Vagina (tissue), 2 donors: ENCODE measurements at regions not wholly inside any gene's neighbourhood (a gene's known extent, or its start where the extent isn't known, plus 50 kb on each side); places are given as distances from the start of the nearest gene placed in this dataset.

Experiments
- DNase-seq, 2 donors: peaks; one replicate each; pipeline ENCODE4 v3.0.0-alpha.2; 2017; ENCODE audit errors: extremely low spot score in 2 of 2
- H3K27ac ChIP-seq: fragments of 200-600 bp; sonication (generic); one replicate; pipeline ENCODE4 v1.5.1; 2019
- H3K27me3 ChIP-seq: fragments of 200-600 bp; sonication (generic); one replicate; pipeline ENCODE4 v1.5.1; 2019
- H3K36me3 ChIP-seq, 2 donors: fragments of 200-600 bp; sonication (generic); one replicate each; pipeline ENCODE4 v1.5.1; 2017 to 2019
- H3K4me1 ChIP-seq: fragments of 200-600 bp; sonication (generic); one replicate; pipeline ENCODE4 v1.5.1; 2019
- H3K4me3 ChIP-seq, 2 donors: fragments of 200-600 bp; sonication (generic); 1 replicate in 1 of 2; 2 replicates in 1 of 2; pipeline ENCODE4 v1.5.1; 2016 to 2019
- H3K9me3 ChIP-seq: fragments of 200-600 bp; sonication (generic); one replicate; pipeline ENCODE4 v1.5.1; 2019
- POLR2A ChIP-seq, 2 donors: fragments of 450-650 bp; IDR thresholded peaks; one replicate each; pipeline ENCODE4 v1.6.1; 2017; ENCODE audit warnings: antibody characterized with exemption in 2 of 2, mild to moderate bottlenecking in 2 of 2, moderate library complexity in 2 of 2
- POLR2AphosphoS5 ChIP-seq, 2 donors: sonication (generic); formaldehyde crosslinking; IDR thresholded peaks; one replicate each; pipeline ENCODE4 v1.9.0; 2017; ENCODE audit warnings: antibody characterized with exemption in 2 of 2, mild to moderate bottlenecking in 2 of 2, low read depth in 1 of 2; ENCODE audit not compliant: insufficient read depth in 1 of 2
- intact Hi-C: fragments of 100-400 bp; cut with DNase I; formaldehyde crosslinking; loops from one replicate; pipeline ENCODE4 v1.15.1; 2023
- TF ChIP-seq, protein P1 (sequence below), 3 experiments: fragments of 450-650 bp in 2 of 3; fragments of 200-600 bp in 1 of 3; sonication (generic) in 1 of 3; IDR thresholded peaks; one replicate each; pipeline ENCODE4 v1.5.1; 2017 to 2019; ENCODE audit warnings: antibody characterized with exemption in 3 of 3, mild to moderate bottlenecking in 2 of 3, moderate library complexity in 2 of 3

DNA sequence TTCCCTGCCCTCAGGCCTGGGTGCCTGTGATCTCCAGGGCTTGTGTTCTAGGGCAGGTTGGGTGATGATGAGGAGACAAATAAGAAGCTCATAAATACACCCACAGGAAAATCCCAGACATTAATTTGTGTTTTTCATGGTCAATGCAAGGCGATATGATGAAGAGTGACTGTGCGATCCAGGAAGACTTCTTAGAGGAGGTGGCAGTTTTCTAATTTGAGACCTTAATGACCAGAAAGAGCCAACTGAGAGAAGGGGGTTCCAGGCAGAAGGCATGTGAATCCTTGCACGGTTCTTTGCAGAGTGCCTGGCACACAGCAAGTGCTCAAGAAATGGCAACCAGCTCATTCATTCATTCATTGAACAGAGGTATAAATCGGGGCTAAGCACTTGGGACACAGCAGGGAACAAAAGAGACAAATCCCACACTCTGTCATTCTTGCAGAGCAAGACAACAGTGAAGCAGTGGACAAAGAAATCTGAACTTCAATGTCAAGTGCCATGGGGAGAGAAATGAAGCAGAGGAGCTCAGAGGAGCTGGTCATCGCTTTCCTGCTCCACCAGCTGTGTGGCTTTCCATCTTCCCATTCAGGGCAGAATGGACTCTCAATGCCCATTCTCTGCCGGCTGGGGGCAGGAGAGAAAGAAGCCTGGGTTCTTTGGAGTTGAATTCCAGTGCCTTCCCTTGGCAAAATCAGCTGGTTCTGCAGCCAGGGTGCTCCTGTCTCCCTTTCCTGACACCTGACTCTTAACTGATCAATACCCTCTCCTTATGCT is 128.3 kb downstream of the AACS start:
- Histone ChIP-seq H3K4me1 (peaks cover 2% of the 10 kb centered on the region), H3K9me3 (no peaks in the 10 kb centered on the region), H3K4me3 (no peak overlapping the region), H3K27me3 (peaks cover 10% of the 10 kb centered on the region), H3K36me3 (no peaks in the 10 kb centered on the region), H3K27ac (no peak overlapping the region)
- TF ChIP-seq POLR2A (IDR thresholded peaks at IDR 0.05) (no peak), POLR2AphosphoS5 (IDR thresholded peaks at IDR 0.05; ENCODE audit: insufficient read depth in 1 of 2, low read depth in 1 of 2) (no peak)
- TF ChIP-seq, protein P1, sequence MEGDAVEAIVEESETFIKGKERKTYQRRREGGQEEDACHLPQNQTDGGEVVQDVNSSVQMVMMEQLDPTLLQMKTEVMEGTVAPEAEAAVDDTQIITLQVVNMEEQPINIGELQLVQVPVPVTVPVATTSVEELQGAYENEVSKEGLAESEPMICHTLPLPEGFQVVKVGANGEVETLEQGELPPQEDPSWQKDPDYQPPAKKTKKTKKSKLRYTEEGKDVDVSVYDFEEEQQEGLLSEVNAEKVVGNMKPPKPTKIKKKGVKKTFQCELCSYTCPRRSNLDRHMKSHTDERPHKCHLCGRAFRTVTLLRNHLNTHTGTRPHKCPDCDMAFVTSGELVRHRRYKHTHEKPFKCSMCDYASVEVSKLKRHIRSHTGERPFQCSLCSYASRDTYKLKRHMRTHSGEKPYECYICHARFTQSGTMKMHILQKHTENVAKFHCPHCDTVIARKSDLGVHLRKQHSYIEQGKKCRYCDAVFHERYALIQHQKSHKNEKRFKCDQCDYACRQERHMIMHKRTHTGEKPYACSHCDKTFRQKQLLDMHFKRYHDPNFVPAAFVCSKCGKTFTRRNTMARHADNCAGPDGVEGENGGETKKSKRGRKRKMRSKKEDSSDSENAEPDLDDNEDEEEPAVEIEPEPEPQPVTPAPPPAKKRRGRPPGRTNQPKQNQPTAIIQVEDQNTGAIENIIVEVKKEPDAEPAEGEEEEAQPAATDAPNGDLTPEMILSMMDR (IDR thresholded peaks at IDR 0.05), result no peak
- DNase-seq, result no peak
- intact Hi-C loops, result no loop called here

DNA sequence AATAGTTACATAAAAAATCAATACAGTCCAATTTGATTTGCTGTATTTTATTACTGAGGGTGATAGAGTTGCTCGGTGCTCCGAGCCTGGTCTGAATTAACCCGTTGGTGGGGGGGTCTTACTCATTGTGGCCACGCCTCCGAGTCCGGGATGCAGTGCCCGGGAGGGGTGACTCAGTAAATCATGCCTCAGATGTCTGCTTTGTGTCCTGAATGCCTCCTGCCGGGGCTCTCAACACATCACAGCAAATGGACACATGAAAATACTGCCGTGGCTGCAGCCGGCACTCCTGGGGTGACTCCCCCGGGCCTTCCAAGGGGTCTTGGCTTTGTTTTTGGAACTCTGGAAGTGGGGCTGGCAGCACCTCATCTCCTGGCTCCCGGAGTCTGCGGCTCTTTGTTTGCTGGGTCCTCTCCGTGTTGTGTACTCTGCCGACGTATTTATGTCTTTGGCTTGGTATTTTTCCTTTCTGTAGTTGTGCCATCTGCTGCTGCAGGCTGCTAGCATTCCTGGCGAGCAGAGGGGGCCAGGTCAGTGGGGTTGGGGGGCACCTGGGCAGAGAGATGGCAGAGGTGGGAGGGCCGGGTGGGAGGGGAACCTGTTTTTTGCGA is 129.0 kb downstream of the AACS start:
- intact Hi-C loops, result no loop called here
- H3K36me3 ChIP-seq, result no peaks in the 10 kb centered on the region
- no peaks in the 10 kb centered on the region for H3K4me1 ChIP-seq
- no peak for DNase-seq
- peaks cover 5% of the 10 kb centered on the region for H3K27me3 ChIP-seq
- no peaks in the 10 kb centered on the region for H3K9me3 ChIP-seq
- H3K4me3 ChIP-seq, result no peak overlapping the region
- H3K27ac ChIP-seq, result no peak overlapping the region
- TF ChIP-seq POLR2AphosphoS5 (IDR thresholded peaks at IDR 0.05; ENCODE audit: insufficient read depth in 1 of 2, low read depth in 1 of 2), result no peak
- TF ChIP-seq, protein P1 (IDR thresholded peaks at IDR 0.05), result no peak
- no peak for TF ChIP-seq POLR2A (IDR thresholded peaks at IDR 0.05)

DNA sequence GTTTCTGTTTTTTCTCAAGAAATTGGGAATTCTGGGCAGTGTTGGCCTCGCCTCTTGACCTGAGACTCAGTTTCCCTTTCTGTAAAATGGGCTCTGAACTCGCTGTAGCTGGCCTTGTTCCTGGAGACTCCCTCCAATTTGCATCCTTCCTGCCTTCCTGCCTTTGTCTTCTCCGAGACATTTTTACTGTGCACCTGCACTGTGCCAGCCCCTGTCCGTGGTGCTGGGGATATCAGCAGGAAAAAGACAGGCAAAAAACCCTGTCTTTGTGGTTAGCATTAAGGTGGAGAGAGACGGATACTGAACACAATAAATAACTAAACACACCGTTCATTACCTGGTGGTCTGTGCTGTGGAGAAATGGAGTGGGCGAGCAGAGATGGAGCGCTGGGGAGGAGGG is 129.8 kb downstream of the AACS start:
- no peaks in the 10 kb centered on the region for H3K4me1 ChIP-seq
- H3K9me3 ChIP-seq, result no peaks in the 10 kb centered on the region
- no peaks in the 10 kb centered on the region for H3K36me3 ChIP-seq
- DNase-seq, result no peak
- no peak overlapping the region for H3K27ac ChIP-seq
- intact Hi-C loops, result no loop called here
- no peak overlapping the region for H3K4me3 ChIP-seq
- no peak for TF ChIP-seq POLR2A (IDR thresholded peaks at IDR 0.05)
- TF ChIP-seq, protein P1 (IDR thresholded peaks at IDR 0.05), result no peak
- no peak for TF ChIP-seq POLR2AphosphoS5 (IDR thresholded peaks at IDR 0.05; ENCODE audit: insufficient read depth in 1 of 2, low read depth in 1 of 2)
- peaks cover 2% of the 10 kb centered on the region for H3K27me3 ChIP-seq

DNA sequence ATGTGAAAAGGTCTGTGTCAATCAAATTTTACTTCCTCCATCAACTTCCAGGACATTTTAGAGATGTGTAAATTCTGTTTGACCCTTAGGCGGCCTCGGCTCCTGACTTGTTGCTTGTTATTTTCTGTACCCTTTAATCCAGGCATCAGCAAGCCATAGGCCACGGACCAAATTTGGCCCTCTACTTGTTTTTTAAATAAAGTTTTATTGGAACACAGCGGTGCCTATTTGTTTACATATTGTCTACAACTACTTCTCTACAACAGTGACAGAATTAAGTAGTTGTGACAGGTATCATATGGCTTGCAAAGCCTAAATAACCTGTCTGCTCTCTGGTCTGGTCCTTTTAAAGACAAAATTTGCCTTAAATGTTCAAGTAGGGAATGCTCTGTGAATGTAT is 132.1 kb downstream of the AACS start:
- intact Hi-C loops, result no loop called here
- TF ChIP-seq POLR2A (IDR thresholded peaks at IDR 0.05) (no peak), POLR2AphosphoS5 (IDR thresholded peaks at IDR 0.05; ENCODE audit: insufficient read depth in 1 of 2, low read depth in 1 of 2) (no peak)
- no peaks in the 10 kb centered on the region for H3K36me3 ChIP-seq
- no peaks in the 10 kb centered on the region for H3K9me3 ChIP-seq
- no peak overlapping the region for H3K27ac ChIP-seq
- DNase-seq, result no peak
- no peaks in the 10 kb centered on the region for H3K4me1 ChIP-seq
- H3K4me3 ChIP-seq, result no peak overlapping the region
- H3K27me3 ChIP-seq, result no peaks in the 10 kb centered on the region

DNA sequence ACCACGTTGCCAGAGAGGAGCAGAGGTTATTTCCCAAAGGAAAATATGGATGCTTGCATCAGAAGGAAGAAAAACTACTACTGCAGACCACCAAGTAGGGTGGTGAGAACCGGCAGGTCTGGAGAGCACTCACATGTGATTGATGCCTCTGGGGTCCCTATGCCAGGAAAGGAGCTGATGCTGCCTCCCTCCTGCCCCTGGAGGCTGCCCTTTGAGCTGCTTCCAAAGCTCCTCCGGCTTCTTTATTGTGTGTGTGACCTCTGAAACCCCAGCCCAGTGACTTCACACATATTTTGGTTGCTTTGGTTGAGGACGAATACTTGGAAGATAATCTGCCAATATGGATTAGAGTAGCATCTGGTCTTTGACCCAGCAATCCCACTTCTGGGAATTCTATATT is 133.4 kb downstream of the AACS start:
- no peaks in the 10 kb centered on the region for H3K36me3 ChIP-seq
- no peak for DNase-seq
- no peak overlapping the region for H3K4me3 ChIP-seq
- no peak for TF ChIP-seq POLR2AphosphoS5 (IDR thresholded peaks at IDR 0.05; ENCODE audit: insufficient read depth in 1 of 2, low read depth in 1 of 2)
- TF ChIP-seq, protein P1 (IDR thresholded peaks at IDR 0.05), result no peak
- TF ChIP-seq POLR2A (IDR thresholded peaks at IDR 0.05), result no peak
- H3K9me3 ChIP-seq, result no peaks in the 10 kb centered on the region
- H3K4me1 ChIP-seq, result no peaks in the 10 kb centered on the region
- H3K27me3 ChIP-seq, result no peaks in the 10 kb centered on the region
- intact Hi-C loops, result no loop called here
- no peak overlapping the region for H3K27ac ChIP-seq
